Body of pancreas (tissue), 4 donors: ENCODE measurements at regions not wholly inside any gene's neighbourhood (a gene's known extent, or its start where the extent isn't known, plus 50 kb on each side); places are given as distances from the start of the nearest gene placed in this dataset.

Experiments used
- ATAC-seq: fragments of 150-250 bp; one replicate; pipeline ENCODE4 v1.9.1; 2016
- DNase-seq, 4 donors: peaks; one replicate each; pipeline ENCODE4 v3.0.0-alpha.2; 2019
- H3K27ac ChIP-seq, 4 donors: fragments of 200-600 bp; sonication (generic); 1 replicate in 3 of 4; 2 replicates in 1 of 4; pipeline versions ENCODE4 v1.5.1 to v1.6.1; 2016 to 2019; ENCODE audit warnings: mild to moderate bottlenecking in 1 of 4, mixed read lengths in 1 of 4, moderate library complexity in 1 of 4
- H3K27me3 ChIP-seq, 2 donors: fragments of 200-600 bp; sonication (generic); one replicate each; pipeline ENCODE4 v1.6.0; 2016; ENCODE audit warnings: mild to moderate bottlenecking in 1 of 2
- H3K36me3 ChIP-seq, 2 donors: fragments of 200-600 bp; sonication (generic); replicated peaks in 1 of 2; 2 replicates each; pipeline ENCODE4 v1.5.1; 2016; ENCODE audit warnings: low read depth in 2 of 2; ENCODE audit not compliant: insufficient read depth in 1 of 2
- H3K4me1 ChIP-seq: fragments of 200-600 bp; sonication (generic); one replicate; pipeline ENCODE4 v1.6.0; 2016
- H3K4me3 ChIP-seq, 2 donors: fragments of 200-600 bp; sonication (generic); 1 replicate in 1 of 2; 2 replicates in 1 of 2; pipeline ENCODE4 v1.5.1; 2016 to 2019
- H3K9me3 ChIP-seq, 3 donors: fragments of 200-600 bp; sonication (generic); 1 replicate in 2 of 3; 2 replicates in 1 of 3; pipeline ENCODE4 v1.5.1; 2016
- CTCF ChIP-seq, 7 experiments: fragments of 450-650 bp in 4 of 7; fragments of 200-600 bp in 3 of 7; sonication (generic) in 3 of 7; IDR thresholded peaks; one replicate each; pipeline ENCODE4 v1.5.1; 2016 to 2019; ENCODE audit warnings: antibody characterized with exemption in 7 of 7
- POLR2A ChIP-seq, 3 donors: fragments of 450-650 bp; IDR thresholded peaks; one replicate each; pipeline ENCODE4 v1.6.1; 2016; ENCODE audit warnings: antibody characterized with exemption in 3 of 3, mild to moderate bottlenecking in 2 of 3
- WGBS, 2 donors: methylation state at CpG; one replicate each; pipeline ENCODE4 v1.1.5; 2017; 5-methylcytosine and 5-hydroxymethylcytosine counted together
- intact Hi-C: fragments of 100-400 bp; cut with DNase I; formaldehyde crosslinking; loops from one replicate; pipeline ENCODE4 v1.15.1; 2023

GRCh38 chrX:20355187-20355586 lies 88.5 kb upstream of the RPS6KA3 start:
- H3K4me3 ChIP-seq: no peak overlapping the region
- TF ChIP-seq POLR2A (IDR thresholded peaks at IDR 0.05): no peak
- no peak for TF ChIP-seq CTCF (IDR thresholded peaks at IDR 0.05)
- H3K9me3 ChIP-seq: no peaks in the 10 kb centered on the region
- no peaks in the 10 kb centered on the region for H3K4me1 ChIP-seq
- 54 to 59% methylated on average over 7 of the region's 7 CpGs for WGBS, 2 donors
- H3K27me3 ChIP-seq: no peaks in the 10 kb centered on the region
- H3K27ac ChIP-seq: no peak overlapping the region
- DNase-seq: no peak
- intact Hi-C loops: no loop called here
- no peaks in the 10 kb centered on the region for H3K36me3 ChIP-seq
- ATAC-seq: no peak

- H3K36me3 ChIP-seq: no peaks in the 10 kb centered on the region
- TF ChIP-seq POLR2A (IDR thresholded peaks at IDR 0.05): no peak
- no peaks in the 10 kb centered on the region for H3K9me3 ChIP-seq
- ATAC-seq: no peak
- no peaks in the 10 kb centered on the region for H3K27me3 ChIP-seq
- DNase-seq: no peak
- H3K27ac ChIP-seq: no peak overlapping the region
- H3K4me3 ChIP-seq: no peak overlapping the region
- intact Hi-C loops: no loop called here
- H3K4me1 ChIP-seq: no peaks in the 10 kb centered on the region
- 87 to 89% methylated on average over 5 of the region's 5 CpGs for WGBS, 2 donors
Measured at GRCh38 chrX:20354505-20354904, 87.8 kb upstream of the RPS6KA3 start.

GRCh38 chrX:20352935-20353336 lies 86.2 kb upstream of the RPS6KA3 start:
- intact Hi-C loops: no loop called here
- no peak for DNase-seq
- 81 to 89% methylated on average over 2 to 3 of the region's 3 CpGs for WGBS, 2 donors
- Histone ChIP-seq H3K27ac (no peak overlapping the region), H3K36me3 (no peaks in the 10 kb centered on the region), H3K9me3 (no peaks in the 10 kb centered on the region), H3K27me3 (no peaks in the 10 kb centered on the region), H3K4me3 (no peak overlapping the region), H3K4me1 (no peaks in the 10 kb centered on the region)
- no peak for ATAC-seq
- no peak for TF ChIP-seq CTCF (IDR thresholded peaks at IDR 0.05)
- no peak for TF ChIP-seq POLR2A (IDR thresholded peaks at IDR 0.05)

- TF ChIP-seq POLR2A (IDR thresholded peaks at IDR 0.05) (no peak), CTCF (IDR thresholded peaks at IDR 0.05) (no peak)
- no peak for ATAC-seq
- Histone ChIP-seq H3K27ac (no peak overlapping the region), H3K4me1 (no peaks in the 10 kb centered on the region), H3K36me3 (no peaks in the 10 kb centered on the region), H3K4me3 (no peak overlapping the region), H3K9me3 (no peaks in the 10 kb centered on the region), H3K27me3 (no peaks in the 10 kb centered on the region)
- no peak for DNase-seq
- WGBS, 2 donors: 81 to 95% methylated on average over 6 of the region's 6 CpGs
- intact Hi-C loops: no loop called here
Measured at GRCh38 chrX:20352504-20352903, 85.8 kb upstream of the RPS6KA3 start.

GRCh38 chrX:20350596-20350995 lies 83.9 kb upstream of the RPS6KA3 start:
- intact Hi-C loops: no loop called here
- DNase-seq (no peak), ATAC-seq (no peak)
- TF ChIP-seq CTCF (IDR thresholded peaks at IDR 0.05): no peak
- no peak for TF ChIP-seq POLR2A (IDR thresholded peaks at IDR 0.05)
- Histone ChIP-seq H3K36me3 (no peaks in the 10 kb centered on the region), H3K27me3 (no peaks in the 10 kb centered on the region), H3K4me1 (no peaks in the 10 kb centered on the region), H3K4me3 (no peak overlapping the region), H3K9me3 (no peaks in the 10 kb centered on the region), H3K27ac (no peak overlapping the region)
- WGBS, 2 donors: 59 to 62% methylated on average over 3 of the region's 3 CpGs
